Endodermal cell (in vitro differentiated cells): ENCODE measurements at regions not wholly inside any gene's neighbourhood (a gene's known extent, or its start where the extent isn't known, plus 50 kb on each side); places are given as distances from the start of the nearest gene placed in this dataset.

ENCODE experiments used
- DNase-seq: peaks from one replicate; pipeline ENCODE4 v3.0.0-alpha.2; 2017
- H3K27ac ChIP-seq: 2 replicates; pipeline ENCODE4 v1.5.1; 2013; ENCODE audit warnings: mild to moderate bottlenecking, low read depth, low read length, moderate library complexity
- H3K27me3 ChIP-seq: 2 replicates; pipeline ENCODE4 v1.6.1; 2013; ENCODE audit warnings: mild to moderate bottlenecking, low read length, moderate library complexity; ENCODE audit not compliant: insufficient read depth, control insufficient read depth, poor library complexity, severe bottlenecking
- H3K36me3 ChIP-seq: 2 replicates; pipeline ENCODE4 v1.7.0; 2013; ENCODE audit warnings: mild to moderate bottlenecking, low read length, moderate library complexity; ENCODE audit not compliant: control insufficient read depth, insufficient read depth
- H3K4me1 ChIP-seq: one replicate; pipeline ENCODE4 v1.7.0; 2013; ENCODE audit warnings: low read length; ENCODE audit not compliant: control insufficient read depth, insufficient read depth
- H3K4me3 ChIP-seq: 2 replicates; pipeline ENCODE4 v1.5.1; 2013; ENCODE audit warnings: mild to moderate bottlenecking, low read length, moderate library complexity
- H3K9ac ChIP-seq: 2 replicates; pipeline ENCODE4 v1.6.1; 2013; ENCODE audit warnings: mild to moderate bottlenecking, low read length, moderate library complexity; ENCODE audit not compliant: poor library complexity, severe bottlenecking; ENCODE audit errors: extremely low read depth
- H3K9me3 ChIP-seq: 2 replicates; pipeline ENCODE4 v1.6.1; 2013; ENCODE audit warnings: mild to moderate bottlenecking, low read length, moderate library complexity; ENCODE audit not compliant: control insufficient read depth
- H3K27ac Mint-ChIP-seq: 2 replicates; pipeline ENCODE4 v1.8.0; 2020; ENCODE audit warnings: mixed read lengths
- H3K27me3 Mint-ChIP-seq: 2 replicates; pipeline ENCODE4 v1.8.0; 2021; ENCODE audit warnings: mild to moderate bottlenecking, mixed read lengths; ENCODE audit not compliant: insufficient read depth
- H3K36me3 Mint-ChIP-seq: 2 replicates; pipeline ENCODE4 v1.8.0; 2020; ENCODE audit warnings: low read depth, mixed read lengths
- H3K4me1 Mint-ChIP-seq: 2 replicates; pipeline ENCODE4 v1.8.0; 2020; ENCODE audit warnings: mixed read lengths
- H3K4me3 Mint-ChIP-seq: 2 replicates; pipeline ENCODE4 v1.8.0; 2020; ENCODE audit warnings: mild to moderate bottlenecking, moderate library complexity, mixed read lengths
- H3K9me3 Mint-ChIP-seq: 2 replicates; pipeline ENCODE4 v1.8.0; 2020; ENCODE audit warnings: mild to moderate bottlenecking, mixed read lengths
- WGBS, 2 experiments: methylation state at CpG; one replicate each; pipeline versions ENCODE4 v1.1.5 to v1.1.7; 2013; ENCODE audit warnings: missing lambda C conversion rate in 2 of 2, mixed read lengths in 1 of 2; ENCODE audit not compliant: insufficient coverage in 1 of 2, insufficient read length in 1 of 2; 5-methylcytosine and 5-hydroxymethylcytosine counted together
- TF ChIP-seq, protein P1 (sequence below): fragments of 200-600 bp; sonication (generic); conservative IDR thresholded peaks from 2 replicates; pipeline ENCODE4 v1.5.0; 2021; ENCODE audit warnings: antibody characterized with exemption, mild to moderate bottlenecking

DNA sequence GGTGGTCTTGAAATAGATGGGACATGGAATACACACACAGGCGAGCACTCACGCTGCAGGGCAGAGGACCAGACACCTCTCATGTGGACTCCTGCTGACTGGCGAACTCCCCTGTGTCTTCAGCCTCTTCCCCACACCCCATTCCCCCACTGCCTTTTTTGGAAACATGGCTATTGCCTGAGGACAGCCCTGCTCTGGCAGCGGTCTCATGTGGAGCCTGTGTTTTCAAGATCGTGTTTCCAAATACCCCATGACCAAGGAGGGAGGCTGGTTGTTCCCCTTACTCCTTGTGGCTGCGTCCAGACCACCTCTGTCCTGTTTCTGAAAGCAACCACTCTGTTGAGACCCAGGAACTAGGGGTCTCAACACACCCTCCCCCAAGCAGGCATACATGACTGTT is 119.4 kb downstream of the C1orf94 start:
- Histone ChIP-seq H3K9me3 (no peaks in the 10 kb centered on the region), H3K27me3 (peaks cover 5% of the 10 kb centered on the region), H3K9ac (no peak overlapping the region), H3K4me1 (no peaks in the 10 kb centered on the region), H3K27ac (no peak overlapping the region), H3K36me3 (no peaks in the 10 kb centered on the region), H3K4me3 (no peak overlapping the region)
- no peaks in the 10 kb centered on the region for H3K36me3 Mint-ChIP-seq
- no peak for DNase-seq
- no peak overlapping the region for H3K27ac Mint-ChIP-seq
- H3K4me1 Mint-ChIP-seq: no peaks in the 10 kb centered on the region
- H3K4me3 Mint-ChIP-seq: no peak overlapping the region
- no peaks in the 10 kb centered on the region for H3K9me3 Mint-ChIP-seq
- WGBS, 2 experiments: 75 to 82% methylated on average over 4 to 6 of the region's 6 CpGs
- peaks cover 1% of the 10 kb centered on the region for H3K27me3 Mint-ChIP-seq
- TF ChIP-seq, protein P1, sequence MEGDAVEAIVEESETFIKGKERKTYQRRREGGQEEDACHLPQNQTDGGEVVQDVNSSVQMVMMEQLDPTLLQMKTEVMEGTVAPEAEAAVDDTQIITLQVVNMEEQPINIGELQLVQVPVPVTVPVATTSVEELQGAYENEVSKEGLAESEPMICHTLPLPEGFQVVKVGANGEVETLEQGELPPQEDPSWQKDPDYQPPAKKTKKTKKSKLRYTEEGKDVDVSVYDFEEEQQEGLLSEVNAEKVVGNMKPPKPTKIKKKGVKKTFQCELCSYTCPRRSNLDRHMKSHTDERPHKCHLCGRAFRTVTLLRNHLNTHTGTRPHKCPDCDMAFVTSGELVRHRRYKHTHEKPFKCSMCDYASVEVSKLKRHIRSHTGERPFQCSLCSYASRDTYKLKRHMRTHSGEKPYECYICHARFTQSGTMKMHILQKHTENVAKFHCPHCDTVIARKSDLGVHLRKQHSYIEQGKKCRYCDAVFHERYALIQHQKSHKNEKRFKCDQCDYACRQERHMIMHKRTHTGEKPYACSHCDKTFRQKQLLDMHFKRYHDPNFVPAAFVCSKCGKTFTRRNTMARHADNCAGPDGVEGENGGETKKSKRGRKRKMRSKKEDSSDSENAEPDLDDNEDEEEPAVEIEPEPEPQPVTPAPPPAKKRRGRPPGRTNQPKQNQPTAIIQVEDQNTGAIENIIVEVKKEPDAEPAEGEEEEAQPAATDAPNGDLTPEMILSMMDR: no peak

DNA sequence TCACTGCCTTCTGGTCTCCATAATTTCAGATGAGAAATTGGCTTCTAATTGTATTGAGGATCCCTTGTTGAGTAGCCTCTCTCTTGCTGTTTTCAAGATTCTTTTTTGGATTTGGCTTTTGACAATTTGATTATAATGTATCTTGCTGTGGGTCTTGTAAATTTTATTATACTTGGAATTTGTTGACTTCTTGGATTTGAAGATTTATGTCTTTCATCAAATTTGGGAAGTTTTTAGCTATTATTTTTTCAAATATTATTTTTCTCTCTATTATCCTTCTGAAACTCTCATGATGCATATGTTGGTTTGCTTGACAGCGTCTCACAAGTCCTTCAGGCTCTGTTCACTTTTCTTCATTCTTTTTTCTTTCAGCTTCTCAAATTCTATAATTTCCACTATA is 126.1 kb downstream of the C1orf94 start:
- Histone ChIP-seq H3K27me3 (peaks cover 5% of the 10 kb centered on the region), H3K4me1 (no peaks in the 10 kb centered on the region), H3K36me3 (no peaks in the 10 kb centered on the region), H3K9me3 (peaks cover 15% of the 10 kb centered on the region), H3K9ac (no peak overlapping the region), H3K4me3 (no peak overlapping the region), H3K27ac (no peak overlapping the region)
- WGBS, 2 experiments: 80 to 97% methylated on average over 1 of the region's 1 CpG
- Mint-ChIP-seq H3K9me3 (peaks cover 14% of the 10 kb centered on the region), H3K4me3 (no peak overlapping the region), H3K4me1 (no peaks in the 10 kb centered on the region), H3K27ac (no peak overlapping the region), H3K27me3 (peaks cover 15% of the 10 kb centered on the region), H3K36me3 (no peaks in the 10 kb centered on the region)
- TF ChIP-seq, protein P1: no peak
- DNase-seq: no peak

- Mint-ChIP-seq H3K27me3 (peaks cover 16% of the 10 kb centered on the region), H3K9me3 (peaks cover 14% of the 10 kb centered on the region), H3K4me1 (no peaks in the 10 kb centered on the region), H3K36me3 (no peaks in the 10 kb centered on the region), H3K27ac (no peak overlapping the region), H3K4me3 (no peak overlapping the region)
- Histone ChIP-seq H3K9ac (no peak overlapping the region), H3K4me3 (no peak overlapping the region), H3K27me3 (peaks cover 3% of the 10 kb centered on the region), H3K9me3 (peaks cover 15% of the 10 kb centered on the region), H3K27ac (no peak overlapping the region), H3K36me3 (no peaks in the 10 kb centered on the region), H3K4me1 (no peaks in the 10 kb centered on the region)
- no peak for DNase-seq
- TF ChIP-seq, protein P1: no peak
Observed at GRCh38 chr1:34303218-34303617, 126.5 kb downstream of the C1orf94 start.
